Upper lobe of left lung (tissue), 4 donors: ENCODE measurements at regions not wholly inside any gene's neighbourhood (a gene's known extent, or its start where the extent isn't known, plus 50 kb on each side); places are given as distances from the start of the nearest gene placed in this dataset.

Experiments used
- CTCF ChIP-seq, 6 experiments: fragments of 450-650 bp in 4 of 6; fragments of 200-600 bp in 2 of 6; sonication (generic) in 2 of 6; IDR thresholded peaks; one replicate each; pipeline ENCODE4 v1.5.1; 2016 to 2019; ENCODE audit warnings: antibody characterized with exemption in 6 of 6
- POLR2A ChIP-seq, 4 donors: fragments of 450-650 bp; IDR thresholded peaks; one replicate each; pipeline ENCODE4 v1.5.1; 2016 to 2017; ENCODE audit warnings: antibody characterized with exemption in 4 of 4, mild to moderate bottlenecking in 2 of 4
- POLR2AphosphoS5 ChIP-seq, 2 donors: sonication (generic); formaldehyde crosslinking; IDR thresholded peaks; one replicate each; pipeline ENCODE4 v1.5.1; 2017; ENCODE audit warnings: antibody characterized with exemption in 2 of 2

- TF ChIP-seq POLR2A (IDR thresholded peaks at IDR 0.05), result no peak
- TF ChIP-seq CTCF (IDR thresholded peaks at IDR 0.05), result no peak
- TF ChIP-seq POLR2AphosphoS5 (IDR thresholded peaks at IDR 0.05), result no peak
Observed at GRCh38 chr7:79673421-79673820, 220.0 kb upstream of the MAGI2 start.
